ENCODE measurements at regions not wholly inside any gene's neighbourhood (a gene's known extent, or its start where the extent isn't known, plus 50 kb on each side); places are given as distances from the start of the nearest gene placed in this dataset.

DNA sequence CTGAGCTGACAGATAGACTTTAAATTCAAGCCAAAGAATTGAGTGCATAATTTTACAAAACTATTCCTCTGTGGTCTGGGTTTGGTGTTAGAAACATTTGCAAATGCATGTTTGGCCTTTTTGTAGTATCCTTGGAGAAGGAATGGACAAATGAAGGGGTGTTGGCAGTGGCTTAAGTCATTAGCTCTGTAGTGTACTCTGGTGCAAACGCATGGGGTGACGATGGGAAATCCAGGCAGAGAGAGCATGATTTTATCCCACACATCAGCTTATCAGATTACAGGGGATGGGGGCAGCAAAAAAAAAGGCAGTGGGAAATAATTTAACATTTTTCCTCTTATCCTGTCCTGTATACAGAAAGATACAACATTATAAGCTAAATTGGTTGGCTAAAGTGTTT is 320.6 kb downstream of the ZNF516 start:
- no peak overlapping the region for H3K4me3 ChIP-seq (ENCODE audit: low read length)
- TF ChIP-seq CTCF (conservative IDR thresholded peaks at IDR 0.05; ENCODE audit: low read length) = no peak
- DNase-seq (ENCODE audit: low read depth) = no peak

DNA sequence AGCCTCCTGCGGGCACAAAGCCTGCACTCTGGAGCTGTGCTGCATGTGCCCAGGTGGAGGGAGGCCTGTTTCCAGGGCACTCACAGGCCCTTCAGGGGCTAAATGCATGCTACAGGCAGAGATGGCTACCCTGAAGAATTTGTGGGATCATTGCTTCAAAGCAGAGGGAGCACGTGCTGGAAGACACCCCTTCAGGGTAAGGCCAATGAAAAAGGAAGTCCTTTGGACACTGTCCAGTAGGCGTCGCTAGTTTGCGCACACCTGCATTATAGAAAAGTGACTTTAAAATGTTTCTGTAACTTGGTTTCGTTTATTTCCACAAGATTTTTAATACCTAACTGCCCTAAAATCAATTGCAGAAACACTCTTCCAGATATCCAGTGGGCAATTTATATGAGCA is 325.3 kb downstream of the ZNF516 start:
- no peak for TF ChIP-seq CTCF (conservative IDR thresholded peaks at IDR 0.05; ENCODE audit: low read length)
- H3K4me3 ChIP-seq (ENCODE audit: low read length) = no peak overlapping the region
- DNase-seq (ENCODE audit: low read depth) = no peak

- no peak for TF ChIP-seq CTCF (conservative IDR thresholded peaks at IDR 0.05; ENCODE audit: low read length)
- no peak overlapping the region for H3K4me3 ChIP-seq (ENCODE audit: low read length)
- no peak for DNase-seq (ENCODE audit: low read depth)
These were observed 327.0 kb downstream of the ZNF516 start for GRCh38 chr18:76167845-76168621.

- no peak overlapping the region for H3K4me3 ChIP-seq (ENCODE audit: low read length)
- no peak for TF ChIP-seq CTCF (conservative IDR thresholded peaks at IDR 0.05; ENCODE audit: low read length)
- no peak for DNase-seq (ENCODE audit: low read depth)
These were observed 327.6 kb downstream of the ZNF516 start for GRCh38 chr18:76167410-76167809.

- no peak overlapping the region for H3K4me3 ChIP-seq (ENCODE audit: low read length)
- no peak for TF ChIP-seq CTCF (conservative IDR thresholded peaks at IDR 0.05; ENCODE audit: low read length)
- no peak for DNase-seq (ENCODE audit: low read depth)
These were observed 332.2 kb downstream of the ZNF516 start for GRCh38 chr18:76162886-76163285.

- no peak overlapping the region for H3K4me3 ChIP-seq (ENCODE audit: low read length)
- DNase-seq (ENCODE audit: low read depth) = no peak
- TF ChIP-seq CTCF (conservative IDR thresholded peaks at IDR 0.05; ENCODE audit: low read length) = no peak
These were observed 333.1 kb downstream of the ZNF516 start for GRCh38 chr18:76161983-76162382.

DNA sequence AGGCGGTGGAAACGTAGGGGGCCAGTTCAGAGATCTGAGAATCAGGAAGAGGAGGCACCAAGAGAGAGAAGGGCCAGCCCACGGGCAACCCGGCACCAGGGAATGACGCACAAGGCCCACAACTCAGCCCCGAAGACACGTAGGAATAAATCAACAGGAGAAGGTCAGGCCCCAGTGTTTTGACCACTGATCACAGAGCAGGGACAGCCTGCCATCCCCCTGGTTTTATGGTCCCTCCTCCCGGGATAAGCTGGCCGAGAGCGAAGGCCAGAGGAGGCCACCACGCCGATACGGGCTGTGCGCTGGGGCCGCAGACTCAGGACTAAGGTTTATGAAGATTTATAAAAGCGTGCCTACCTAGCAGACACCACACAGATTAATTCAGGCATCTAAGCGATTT is 341.4 kb downstream of the ZNF516 start:
- no peak for TF ChIP-seq CTCF (conservative IDR thresholded peaks at IDR 0.05; ENCODE audit: low read length)
- no peak overlapping the region for H3K4me3 ChIP-seq (ENCODE audit: low read length)

More for the DNA sequence above, 341.4 kb downstream of the ZNF516 start:
- no peak for DNase-seq (ENCODE audit: low read depth)

Data from AG10803 (cell line).